ENCODE measurements at regions not wholly inside any gene's neighbourhood (a gene's known extent, or its start where the extent isn't known, plus 50 kb on each side); places are given as distances from the start of the nearest gene placed in this dataset.
"Not testable (repeated sequence)": the region's sequence is repeated elsewhere in the genome, so short reads cannot be mapped to it uniquely, and the experiment has no call there.

- ATAC-seq; RAD21 ChIA-PET (ENCODE audit: unreplicated experiment); SMC1A ChIA-PET (ENCODE audit: uncharacterized antibody, unreplicated experiment); POLR2A ChIA-PET; H3K79me2 ChIP-seq (ENCODE audit: control insufficient read depth, insufficient read depth, low read length); H3K4me3 ChIP-seq; DNase-seq (ENCODE audit: low read depth, low spot score); BruUV-seq (replicated peaks); H3K27me3 ChIP-seq (replicated peaks in 1 of 2; ENCODE audit: control insufficient read depth in 2 of 2, insufficient read depth in 2 of 2, low read length in 1 of 2); H2AFZ ChIP-seq (ENCODE audit: control insufficient read depth, low read depth, low read length); in situ Hi-C loops (cut with MboI); CTCF ChIA-PET; intact Hi-C loops (cut with micrococcal nuclease; ENCODE audit: unreplicated experiment); FAIRE-seq; H3K27ac ChIP-seq (ENCODE audit: control insufficient read depth, insufficient read depth); H4K20me1 ChIP-seq (ENCODE audit: control insufficient read depth, insufficient read depth); H3K36me3 ChIP-seq (ENCODE audit: control insufficient read depth in 2 of 2, insufficient read depth in 2 of 2, low read length in 1 of 2); H3K4me2 ChIP-seq (ENCODE audit: control insufficient read depth, insufficient read depth); H3K9me3 ChIP-seq (replicated peaks; ENCODE audit: control insufficient read depth, insufficient read depth, low read length); H3K9ac ChIP-seq (ENCODE audit: control insufficient read depth, insufficient read depth, low read length); H3K4me1 ChIP-seq (ENCODE audit: control insufficient read depth, insufficient read depth, low read length): not testable (repeated sequence)
- 62% methylated on average over 34 of the region's 34 CpGs for WGBS (ENCODE audit: insufficient coverage, insufficient replicate concordance, low lambda C conversion rate, missing lambda C conversion rate)
Observed at GRCh38 chr19:22498831-22499430, 76.8 kb upstream of the ZNF98 start.

GRCh38 chr19:22491746-22492145 lies 69.6 kb upstream of the ZNF98 start:
- no peaks in the 10 kb centered on the region for H3K4me1 ChIP-seq (ENCODE audit: control insufficient read depth, insufficient read depth, low read length)
- ChIA-PET POLR2A (no interaction called here), RAD21 (ENCODE audit: unreplicated experiment) (no interaction called here), CTCF (no interaction called here), SMC1A (ENCODE audit: uncharacterized antibody, unreplicated experiment) (no interaction called here)
- H4K20me1 ChIP-seq (ENCODE audit: control insufficient read depth, insufficient read depth), result no peaks in the 10 kb centered on the region
- FAIRE-seq (no peak), DNase-seq (ENCODE audit: low read depth, low spot score) (no peak), ATAC-seq (no peak)
- H3K27me3 ChIP-seq (replicated peaks in 1 of 2; ENCODE audit: control insufficient read depth in 2 of 2, insufficient read depth in 2 of 2, low read length in 1 of 2), result no peaks in the 10 kb centered on the region
- H2AFZ ChIP-seq (ENCODE audit: control insufficient read depth, low read depth, low read length), result no peak overlapping the region
- in situ Hi-C loops (cut with MboI), result no loop called here
- TF ChIP-seq NR2F1 (conservative IDR thresholded peaks at IDR 0.05) (no peak), RUNX3 (IDR thresholded peaks at IDR 0.05; ENCODE audit: low read length) (no peak), ZNF622 (IDR thresholded peaks at IDR 0.05) (no peak), JUNB (IDR thresholded peaks at IDR 0.05) (no peak), SMAD1 (IDR thresholded peaks at IDR 0.05; ENCODE audit: low read depth, partially characterized antibody) (no peak), BHLHE40 (IDR thresholded peaks at IDR 0.05; ENCODE audit: borderline replicate concordance in 1 of 2, low read depth in 2 of 2, low read length in 1 of 2) (no peak), SUPT20H (IDR thresholded peaks at IDR 0.05; ENCODE audit: borderline replicate concordance, control insufficient read depth, low read depth, low read length) (no peak), GATAD2B (conservative IDR thresholded peaks at IDR 0.05; ENCODE audit: low read depth) (no peak), ZNF384 (IDR thresholded peaks at IDR 0.05; ENCODE audit: borderline replicate concordance, low read depth, low read length) (no peak), NR2C2 (IDR thresholded peaks at IDR 0.05; ENCODE audit: borderline replicate concordance, control insufficient read depth, insufficient read length, low read depth) (no peak), ZBTB33 (IDR thresholded peaks at IDR 0.05) (no peak), FOXK2 (IDR thresholded peaks at IDR 0.05) (no peak), TAF1 (IDR thresholded peaks at IDR 0.05; ENCODE audit: borderline replicate concordance, low read depth, low read length) (no peak), SREBF2 (IDR thresholded peaks at IDR 0.05; ENCODE audit: low read length) (no peak), ZNF274 (IDR thresholded peaks at IDR 0.05; ENCODE audit: insufficient read depth, insufficient read length) (no peak), TCF12 (IDR thresholded peaks at IDR 0.05; ENCODE audit: low read depth, low read length) (no peak)
- TF ChIP-seq, protein P1, sequence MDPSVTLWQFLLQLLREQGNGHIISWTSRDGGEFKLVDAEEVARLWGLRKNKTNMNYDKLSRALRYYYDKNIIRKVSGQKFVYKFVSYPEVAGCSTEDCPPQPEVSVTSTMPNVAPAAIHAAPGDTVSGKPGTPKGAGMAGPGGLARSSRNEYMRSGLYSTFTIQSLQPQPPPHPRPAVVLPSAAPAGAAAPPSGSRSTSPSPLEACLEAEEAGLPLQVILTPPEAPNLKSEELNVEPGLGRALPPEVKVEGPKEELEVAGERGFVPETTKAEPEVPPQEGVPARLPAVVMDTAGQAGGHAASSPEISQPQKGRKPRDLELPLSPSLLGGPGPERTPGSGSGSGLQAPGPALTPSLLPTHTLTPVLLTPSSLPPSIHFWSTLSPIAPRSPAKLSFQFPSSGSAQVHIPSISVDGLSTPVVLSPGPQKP (IDR thresholded peaks at IDR 0.05; ENCODE audit: low read depth, low read length), result no peak
- no peaks in the 10 kb centered on the region for H3K36me3 ChIP-seq (ENCODE audit: control insufficient read depth in 2 of 2, insufficient read depth in 2 of 2, low read length in 1 of 2)
- intact Hi-C loops (cut with micrococcal nuclease; ENCODE audit: unreplicated experiment), result no loop called here
- no peak overlapping the region for H3K27ac ChIP-seq (ENCODE audit: control insufficient read depth, insufficient read depth)
- no peak overlapping the region for H3K9ac ChIP-seq (ENCODE audit: control insufficient read depth, insufficient read depth, low read length)
- no TSS peak for BruUV-seq (replicated peaks)
- no peak overlapping the region for H3K4me2 ChIP-seq (ENCODE audit: control insufficient read depth, insufficient read depth)
- no peaks in the 10 kb centered on the region for H3K79me2 ChIP-seq (ENCODE audit: control insufficient read depth, insufficient read depth, low read length)
- no peak overlapping the region for H3K4me3 ChIP-seq
- 19% methylated on average over 2 of the region's 2 CpGs for WGBS (ENCODE audit: insufficient coverage, insufficient replicate concordance, low lambda C conversion rate, missing lambda C conversion rate)
- H3K9me3 ChIP-seq (replicated peaks; ENCODE audit: control insufficient read depth, insufficient read depth, low read length), result no peaks in the 10 kb centered on the region; the same call in 1 of the 3 replicates
